BE2C (cell line): ENCODE measurements at regions not wholly inside any gene's neighbourhood (a gene's known extent, or its start where the extent isn't known, plus 50 kb on each side); places are given as distances from the start of the nearest gene placed in this dataset.

Source experiments
- DNase-seq: peaks from one replicate; pipeline ENCODE4 v3.0.0-alpha.2; 2020
- H3K27me3 ChIP-seq: fragments of 250-450 bp; sonication (Bioruptor Pico); 2 replicates; pipeline ENCODE4 v1.5.1; 2020; ENCODE audit warnings: mild to moderate bottlenecking
- H3K36me3 ChIP-seq: fragments of 250-450 bp; sonication (Bioruptor Pico); 2 replicates; pipeline ENCODE4 v1.5.1; 2020; ENCODE audit warnings: mild to moderate bottlenecking
- H3K4me1 ChIP-seq: fragments of 250-450 bp; sonication (Bioruptor Pico); 2 replicates; pipeline ENCODE4 v1.5.1; 2020
- H3K4me3 ChIP-seq: 2 replicates; pipeline ENCODE4 v1.5.1; 2011; ENCODE audit warnings: low read depth, low read length
- H3K9me3 ChIP-seq: fragments of 250-450 bp; sonication (Bioruptor Pico); 2 replicates; pipeline ENCODE4 v1.5.1; 2020
- CTCF ChIP-seq: IDR thresholded peaks from 2 replicates; pipeline ENCODE4 v1.5.1; 2012; ENCODE audit warnings: mild to moderate bottlenecking, low read depth, low read length

- no peaks in the 10 kb centered on the region for H3K36me3 ChIP-seq
- H3K9me3 ChIP-seq, result no peaks in the 10 kb centered on the region
- no peak for TF ChIP-seq CTCF
- H3K4me1 ChIP-seq, result no peaks in the 10 kb centered on the region
- H3K4me3 ChIP-seq, result no peak overlapping the region
- DNase-seq, result no peak
- peaks cover 5% of the 10 kb centered on the region for H3K27me3 ChIP-seq
Measured at GRCh38 chr2:238557936-238558335, 131.2 kb downstream of the ASB1 start.

- Histone ChIP-seq H3K36me3 (no peaks in the 10 kb centered on the region), H3K27me3 (peaks cover 11% of the 10 kb centered on the region), H3K4me3 (no peak overlapping the region), H3K9me3 (no peaks in the 10 kb centered on the region), H3K4me1 (no peaks in the 10 kb centered on the region)
- no peak for TF ChIP-seq CTCF
- no peak for DNase-seq
Measured at GRCh38 chr2:238558456-238559099, 131.9 kb downstream of the ASB1 start.

- Histone ChIP-seq H3K36me3 (no peaks in the 10 kb centered on the region), H3K9me3 (no peaks in the 10 kb centered on the region), H3K27me3 (peaks cover 20% of the 10 kb centered on the region), H3K4me3 (no peak overlapping the region), H3K4me1 (no peaks in the 10 kb centered on the region)
- TF ChIP-seq CTCF, result no peak
- no peak for DNase-seq
Measured at GRCh38 chr2:238560234-238560633, 133.5 kb downstream of the ASB1 start.

GRCh38 chr2:238561230-238561629, 134.5 kb downstream of the ASB1 start:
- DNase-seq, result no peak
- Histone ChIP-seq H3K27me3 (peaks cover 27% of the 10 kb centered on the region), H3K9me3 (no peaks in the 10 kb centered on the region), H3K36me3 (no peaks in the 10 kb centered on the region), H3K4me3 (no peak overlapping the region), H3K4me1 (no peaks in the 10 kb centered on the region)
- no peak for TF ChIP-seq CTCF

- H3K4me1 ChIP-seq, result no peaks in the 10 kb centered on the region
- TF ChIP-seq CTCF, result no peak
- no peak overlapping the region for H3K4me3 ChIP-seq
- H3K36me3 ChIP-seq, result no peaks in the 10 kb centered on the region
- peaks cover 27% of the 10 kb centered on the region for H3K27me3 ChIP-seq
- DNase-seq, result no peak
- no peaks in the 10 kb centered on the region for H3K9me3 ChIP-seq
Measured at GRCh38 chr2:238562446-238562845, 135.7 kb downstream of the ASB1 start.

- H3K9me3 ChIP-seq, result no peaks in the 10 kb centered on the region
- H3K4me1 ChIP-seq, result no peaks in the 10 kb centered on the region
- no peaks in the 10 kb centered on the region for H3K36me3 ChIP-seq
- no peak overlapping the region for H3K4me3 ChIP-seq
- DNase-seq, result no peak
- H3K27me3 ChIP-seq, result peaks cover 27% of the 10 kb centered on the region
- no peak for TF ChIP-seq CTCF
Measured at GRCh38 chr2:238563551-238563950, 136.8 kb downstream of the ASB1 start.
